A549 (cell line): ENCODE measurements at regions not wholly inside any gene's neighbourhood (a gene's known extent, or its start where the extent isn't known, plus 50 kb on each side); places are given as distances from the start of the nearest gene placed in this dataset.

Experiments used
- ELK1 ChIP-seq: fragments of 150-350 bp; IDR thresholded peaks from 2 replicates; pipeline ENCODE4 v1.6.1; 2014; ENCODE audit warnings: low read depth, mild to moderate bottlenecking, low read length
- MAFK ChIP-seq: fragments of 450-650 bp; IDR thresholded peaks from 2 replicates; pipeline ENCODE4 v1.6.1; 2014; ENCODE audit not compliant: partially characterized antibody
- POLR2A ChIP-seq: IDR thresholded peaks from 2 replicates; pipeline ENCODE4 v1.6.1; 2012; ENCODE audit warnings: mild to moderate bottlenecking, low read length

GRCh38 chr6:14817074-14817473, 428.8 kb upstream of the JARID2 start:
- TF ChIP-seq POLR2A, result no peak
- no peak for TF ChIP-seq ELK1
- no peak for TF ChIP-seq MAFK
